K562 (cell line): ENCODE measurements at regions not wholly inside any gene's neighbourhood (a gene's known extent, or its start where the extent isn't known, plus 50 kb on each side); places are given as distances from the start of the nearest gene placed in this dataset.
A peak's percentile ranks its signal among the peaks of the same experiment; 100 is the strongest.

ENCODE experiments used
- FOSL1 ChIP-seq: fragments of 200-800 bp; sonication (Bioruptor generic); conservative IDR thresholded peaks from 2 replicates; pipeline ENCODE4 v1.6.1; 2016; ENCODE audit warnings: missing genetic modification characterization, missing compliant biosample characterization
- GTF2E2 ChIP-seq: fragments of 200-800 bp; sonication (Bioruptor generic); IDR thresholded peaks from 2 replicates; pipeline ENCODE4 v1.6.1; 2016; ENCODE audit warnings: missing genetic modification characterization, missing compliant biosample characterization
- MITF ChIP-seq: IDR thresholded peaks from 2 replicates; pipeline ENCODE4 v1.6.1; 2014; ENCODE audit warnings: antibody characterized with exemption
- MTF1 ChIP-seq: fragments of 250-450 bp; sonication (Bioruptor Pico); IDR thresholded peaks from 2 replicates; pipeline ENCODE4 v1.9.0; 2021; ENCODE audit warnings: moderate library complexity, mild to moderate bottlenecking, inconsistent platforms, borderline replicate concordance
- MYNN ChIP-seq, 2 experiments: sonication (generic); formaldehyde crosslinking in 1 of 2; IDR thresholded peaks; 2 replicates each; pipeline versions ENCODE4 v1.5.0 to v1.6.1; 2016 to 2020; ENCODE audit warnings: antibody characterized with exemption in 1 of 2, missing genetic modification reagents in 1 of 2
- PHF20 ChIP-seq: fragments of 450-650 bp; IDR thresholded peaks from 2 replicates; pipeline ENCODE4 v1.6.1; 2018; ENCODE audit not compliant: partially characterized antibody
- SPI1 ChIP-seq: IDR thresholded peaks from 2 replicates; pipeline ENCODE4 v1.6.1; 2011; ENCODE audit warnings: low read depth, low read length, control low read depth, borderline replicate concordance
- STAT6 ChIP-seq: sonication (generic); formaldehyde crosslinking; IDR thresholded peaks from 2 replicates; pipeline ENCODE4 v1.8.1; 2023; ENCODE audit warnings: mild to moderate bottlenecking, missing genetic modification reagents
- U2AF2 ChIP-seq: fragments of 200-400 bp; formaldehyde crosslinking; optimal IDR thresholded peaks from 2 replicates; pipeline ENCODE3; 2017; ENCODE audit warnings: low read depth, mild to moderate bottlenecking, low read length
- ZBTB26 ChIP-seq: fragments of 450-650 bp; formaldehyde crosslinking; IDR thresholded peaks from 2 replicates; pipeline ENCODE4 v1.4.0; 2022; ENCODE audit warnings: missing genetic modification characterization
- ZFP1 ChIP-seq: fragments of 450-650 bp; formaldehyde crosslinking; IDR thresholded peaks from 2 replicates; pipeline ENCODE4 v1.4.0; 2020; ENCODE audit warnings: mild to moderate bottlenecking, mixed read lengths
- ZFPM2 ChIP-seq: fragments of 250-450 bp; sonication (Bioruptor Pico); IDR thresholded peaks from 2 replicates; pipeline ENCODE4 v1.5.1; 2022; ENCODE audit warnings: mild to moderate bottlenecking
- ZNF121 ChIP-seq: sonication (generic); formaldehyde crosslinking; conservative IDR thresholded peaks from 2 replicates; pipeline ENCODE4 v1.8.0; 2022; ENCODE audit warnings: missing genetic modification reagents
- ZNF143 ChIP-seq: sonication (generic); formaldehyde crosslinking; IDR thresholded peaks from 2 replicates; pipeline ENCODE4 v1.9.0; 2022; ENCODE audit warnings: mild to moderate bottlenecking, missing genetic modification reagents
- ZNF263 ChIP-seq: sonication (generic); formaldehyde crosslinking; IDR thresholded peaks from 2 replicates; pipeline ENCODE4 v1.8.0; 2022; ENCODE audit warnings: mild to moderate bottlenecking, missing genetic modification reagents, borderline replicate concordance
- ZNF431 ChIP-seq: sonication (generic); formaldehyde crosslinking; IDR thresholded peaks from 2 replicates; pipeline ENCODE4 v1.8.0; 2022; ENCODE audit warnings: mild to moderate bottlenecking, missing genetic modification reagents
- TF ChIP-seq, protein P1 (sequence below): fragments of 450-650 bp; formaldehyde crosslinking; conservative IDR thresholded peaks from 2 replicates; pipeline ENCODE4 v1.4.0; 2022; ENCODE audit warnings: mild to moderate bottlenecking, missing genetic modification characterization
- TF ChIP-seq, protein P2 (sequence below): sonication (generic); formaldehyde crosslinking; IDR thresholded peaks from 2 replicates; pipeline ENCODE4 v1.4.0; 2020; ENCODE audit warnings: mild to moderate bottlenecking, missing genetic modification reagents

GRCh38 chr10:44316187-44316921 is 68.5 kb downstream of the CXCL12 start (continued):
- TF ChIP-seq FOSL1 (no peak), ZFPM2 (CRISPR knock-in tag) (no peak), ZNF431 (CRISPR knock-in tag) (no peak), ZNF263 (no peak), ZNF121 (CRISPR knock-in tag) (no peak), ZFP1 (CRISPR knock-in tag) (no peak), ZNF143 (CRISPR knock-in tag) (no peak), ZBTB26 (0 out of 2 replicates have a peak, but pooled peaks have one; percentile 41), MYNN (IDR thresholded peaks at IDR 0.05) (no peak), MYNN (CRISPR knock-in tag; IDR thresholded peaks at IDR 0.05) (no peak), MTF1 (CRISPR knock-in tag) (no peak), GTF2E2 (tag) (no peak), SPI1 (0 out of 2 replicates have a peak, but pooled peaks have one; percentile 5), PHF20 (no peak), STAT6 (CRISPR knock-in tag) (no peak), MITF (no peak), U2AF2 (no peak)
- TF ChIP-seq, protein P1, sequence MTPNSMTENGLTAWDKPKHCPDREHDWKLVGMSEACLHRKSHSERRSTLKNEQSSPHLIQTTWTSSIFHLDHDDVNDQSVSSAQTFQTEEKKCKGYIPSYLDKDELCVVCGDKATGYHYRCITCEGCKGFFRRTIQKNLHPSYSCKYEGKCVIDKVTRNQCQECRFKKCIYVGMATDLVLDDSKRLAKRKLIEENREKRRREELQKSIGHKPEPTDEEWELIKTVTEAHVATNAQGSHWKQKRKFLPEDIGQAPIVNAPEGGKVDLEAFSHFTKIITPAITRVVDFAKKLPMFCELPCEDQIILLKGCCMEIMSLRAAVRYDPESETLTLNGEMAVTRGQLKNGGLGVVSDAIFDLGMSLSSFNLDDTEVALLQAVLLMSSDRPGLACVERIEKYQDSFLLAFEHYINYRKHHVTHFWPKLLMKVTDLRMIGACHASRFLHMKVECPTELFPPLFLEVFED (CRISPR knock-in tag): 0 out of 2 replicates have a peak, but pooled peaks have one; percentile 36
- TF ChIP-seq, protein P2, sequence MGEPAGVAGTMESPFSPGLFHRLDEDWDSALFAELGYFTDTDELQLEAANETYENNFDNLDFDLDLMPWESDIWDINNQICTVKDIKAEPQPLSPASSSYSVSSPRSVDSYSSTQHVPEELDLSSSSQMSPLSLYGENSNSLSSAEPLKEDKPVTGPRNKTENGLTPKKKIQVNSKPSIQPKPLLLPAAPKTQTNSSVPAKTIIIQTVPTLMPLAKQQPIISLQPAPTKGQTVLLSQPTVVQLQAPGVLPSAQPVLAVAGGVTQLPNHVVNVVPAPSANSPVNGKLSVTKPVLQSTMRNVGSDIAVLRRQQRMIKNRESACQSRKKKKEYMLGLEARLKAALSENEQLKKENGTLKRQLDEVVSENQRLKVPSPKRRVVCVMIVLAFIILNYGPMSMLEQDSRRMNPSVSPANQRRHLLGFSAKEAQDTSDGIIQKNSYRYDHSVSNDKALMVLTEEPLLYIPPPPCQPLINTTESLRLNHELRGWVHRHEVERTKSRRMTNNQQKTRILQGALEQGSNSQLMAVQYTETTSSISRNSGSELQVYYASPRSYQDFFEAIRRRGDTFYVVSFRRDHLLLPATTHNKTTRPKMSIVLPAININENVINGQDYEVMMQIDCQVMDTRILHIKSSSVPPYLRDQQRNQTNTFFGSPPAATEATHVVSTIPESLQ (CRISPR knock-in tag): no peak
